H9 (cell line): ENCODE measurements at regions not wholly inside any gene's neighbourhood (a gene's known extent, or its start where the extent isn't known, plus 50 kb on each side); places are given as distances from the start of the nearest gene placed in this dataset.
A peak's percentile ranks its signal among the peaks of the same experiment; 100 is the strongest.

Experiments used
- DNase-seq: peaks from one replicate; pipeline ENCODE4 v3.0.0-alpha.2; 2017
- H2AFZ ChIP-seq: one replicate; pipeline ENCODE4 v1.6.1; 2013; ENCODE audit warnings: mild to moderate bottlenecking, low read length, control low read depth, moderate library complexity
- H2AK5ac ChIP-seq: 2 replicates; pipeline ENCODE4 v1.6.1; 2013; ENCODE audit warnings: low read length, control low read depth, mixed read lengths; ENCODE audit not compliant: insufficient read length
- H2BK120ac ChIP-seq: one replicate; pipeline ENCODE4 v1.6.1; 2013; ENCODE audit warnings: low read depth, mild to moderate bottlenecking, low read length, control low read depth, inconsistent platforms; ENCODE audit not compliant: poor library complexity, severe bottlenecking
- H2BK12ac ChIP-seq: 2 replicates; pipeline ENCODE4 v1.6.1; 2013; ENCODE audit warnings: low read length, control low read depth, mixed read lengths, low read depth; ENCODE audit not compliant: insufficient read length
- H2BK15ac ChIP-seq: 2 replicates; pipeline ENCODE4 v1.6.1; 2013; ENCODE audit warnings: low read depth, low read length, control low read depth
- H2BK20ac ChIP-seq: one replicate; pipeline ENCODE4 v1.6.1; 2013; ENCODE audit warnings: low read depth, mild to moderate bottlenecking, low read length, control low read depth, inconsistent platforms; ENCODE audit not compliant: poor library complexity, severe bottlenecking
- H2BK5ac ChIP-seq: 2 replicates; pipeline ENCODE4 v1.6.1; 2013; ENCODE audit warnings: low read length, control low read depth, mixed read lengths; ENCODE audit not compliant: insufficient read length
- H3K14ac ChIP-seq: 2 replicates; pipeline ENCODE4 v1.6.1; 2013; ENCODE audit warnings: low read length, control low read depth; ENCODE audit not compliant: insufficient read depth
- H3K18ac ChIP-seq: 2 replicates; pipeline ENCODE4 v1.6.1; 2013; ENCODE audit warnings: low read depth, mild to moderate bottlenecking, mixed read lengths, low read length, control low read depth; ENCODE audit not compliant: insufficient read length
- H3K23ac ChIP-seq: 2 replicates; pipeline ENCODE4 v1.6.1; 2013; ENCODE audit warnings: low read length, control low read depth, mixed read lengths, low read depth; ENCODE audit not compliant: insufficient read length
- H3K23me2 ChIP-seq: 2 replicates; pipeline ENCODE4 v1.6.1; 2013; ENCODE audit warnings: low read depth, mild to moderate bottlenecking, mixed read lengths, low read length, control low read depth; ENCODE audit not compliant: insufficient read length, poor library complexity, severe bottlenecking
- H3K27ac ChIP-seq: 2 replicates; pipeline ENCODE4 v1.5.1; 2013; ENCODE audit warnings: low read length, control low read depth, mixed read lengths, low read depth; ENCODE audit not compliant: insufficient read length
- H3K27me3 ChIP-seq: 2 replicates; pipeline ENCODE4 v1.6.1; 2013; ENCODE audit warnings: low read length, control low read depth, inconsistent platforms; ENCODE audit not compliant: insufficient read depth
- H3K4ac ChIP-seq: 2 replicates; pipeline ENCODE4 v1.6.1; 2013; ENCODE audit warnings: low read depth, mild to moderate bottlenecking, control low read depth, inconsistent platforms, low read length, moderate library complexity
- H3K4me1 ChIP-seq: 2 replicates; pipeline ENCODE4 v1.6.1; 2013; ENCODE audit warnings: low read length, control low read depth, inconsistent platforms; ENCODE audit not compliant: insufficient read depth
- H3K4me2 ChIP-seq: 2 replicates; pipeline ENCODE4 v1.6.1; 2013; ENCODE audit warnings: low read length, control low read depth, mixed read lengths; ENCODE audit not compliant: insufficient read length, insufficient read depth
- H3K56ac ChIP-seq: 2 replicates; pipeline ENCODE4 v1.6.1; 2013; ENCODE audit warnings: low read depth, mild to moderate bottlenecking, mixed read lengths, low read length, control low read depth; ENCODE audit not compliant: insufficient read length
- H3K79me1 ChIP-seq: 2 replicates; pipeline ENCODE4 v1.6.1; 2013; ENCODE audit warnings: low read depth, mild to moderate bottlenecking, moderate library complexity, low read length, control low read depth, inconsistent platforms; ENCODE audit not compliant: insufficient read depth, poor library complexity, severe bottlenecking
- H3K79me2 ChIP-seq: 2 replicates; pipeline ENCODE4 v1.6.1; 2013; ENCODE audit warnings: low read length, control low read depth, inconsistent platforms; ENCODE audit not compliant: insufficient read depth
- H3K9ac ChIP-seq: 2 replicates; pipeline ENCODE4 v1.6.1; 2013; ENCODE audit warnings: low read length, control low read depth, mixed read lengths; ENCODE audit not compliant: insufficient read length; ENCODE audit errors: extremely low read depth
- H3K9me3 ChIP-seq: one replicate; pipeline ENCODE4 v1.6.1; 2013; ENCODE audit warnings: low read depth, low read length, inconsistent platforms; ENCODE audit not compliant: control insufficient read depth
- H3T11ph ChIP-seq: one replicate; pipeline ENCODE4 v1.6.1; 2013; ENCODE audit warnings: mild to moderate bottlenecking, low read length, control low read depth, inconsistent platforms
- H4K20me1 ChIP-seq: one replicate; pipeline ENCODE4 v1.6.1; 2013; ENCODE audit not compliant: control insufficient read depth, insufficient read length, insufficient read depth
- H4K5ac ChIP-seq: 2 replicates; pipeline ENCODE4 v1.6.1; 2013; ENCODE audit warnings: low read depth, mild to moderate bottlenecking, mixed read lengths, low read length, control low read depth; ENCODE audit not compliant: insufficient read length
- H4K8ac ChIP-seq: replicated peaks from 2 replicates; pipeline ENCODE4 v1.6.1; 2013; ENCODE audit warnings: low read length, control low read depth, mixed read lengths, low read depth; ENCODE audit not compliant: insufficient read length
- H4K91ac ChIP-seq: 2 replicates; pipeline ENCODE4 v1.6.1; 2013; ENCODE audit warnings: low read depth, mild to moderate bottlenecking, moderate library complexity, mixed read lengths, low read length, control low read depth; ENCODE audit not compliant: insufficient read length
- H3K27ac Mint-ChIP-seq, 3 experiments: 2 replicates in 2 of 3; 3 replicates in 1 of 3; pipeline ENCODE4 v1.8.0; 2020 to 2021; ENCODE audit warnings: mixed read lengths in 3 of 3, mild to moderate bottlenecking in 1 of 3, moderate library complexity in 1 of 3
- H3K27me3 Mint-ChIP-seq: 2 replicates; pipeline ENCODE4 v1.8.0; 2021; ENCODE audit warnings: low read depth, mild to moderate bottlenecking, moderate library complexity, mixed read lengths
- H3K36me3 Mint-ChIP-seq, 3 experiments: 2 replicates in 2 of 3; 3 replicates in 1 of 3; pipeline ENCODE4 v1.8.0; 2020 to 2021; ENCODE audit warnings: low read depth in 3 of 3, mixed read lengths in 3 of 3; ENCODE audit not compliant: insufficient read depth in 1 of 3
- H3K4me1 Mint-ChIP-seq, 2 experiments: 2 replicates each; pipeline ENCODE4 v1.8.0; 2020; ENCODE audit warnings: mixed read lengths in 2 of 2
- H3K4me3 Mint-ChIP-seq, 2 experiments: 2 replicates in 1 of 2; 3 replicates in 1 of 2; pipeline ENCODE4 v1.8.0; 2020 to 2021; ENCODE audit warnings: mild to moderate bottlenecking in 2 of 2, mixed read lengths in 2 of 2, moderate library complexity in 1 of 2
- H3K9me3 Mint-ChIP-seq, 2 experiments: 2 replicates in 1 of 2; 3 replicates in 1 of 2; pipeline ENCODE4 v1.8.0; 2020; ENCODE audit warnings: mild to moderate bottlenecking in 2 of 2, mixed read lengths in 2 of 2, moderate library complexity in 1 of 2
- CTCF ChIP-seq: fragments of 200-600 bp; sonication (generic); conservative IDR thresholded peaks from 3 replicates; pipeline ENCODE4 v1.8.0; 2021; ENCODE audit warnings: antibody characterized with exemption, mild to moderate bottlenecking
- WGBS: extraction: QIAGEN DNeasy Blood & Tissue Kit; methylation state at CpG from one replicate; pipeline ENCODE4 v1.1.7; 2013; ENCODE audit warnings: missing lambda C conversion rate, low lambda C conversion rate, mixed read lengths; ENCODE audit not compliant: insufficient read length; ENCODE audit errors: extremely low coverage; 5-methylcytosine and 5-hydroxymethylcytosine counted together

- no CpG with 5 or more reads among the region's 36 CpGs for WGBS
- H3K27me3 Mint-ChIP-seq, result peaks cover 2% of the 10 kb centered on the region; the same call in 1 of the 2 replicates
- no peak overlapping the region; a peak in 1 of 5 replicates for H3K4me3 Mint-ChIP-seq
- H4K20me1 ChIP-seq, result no peaks in the 10 kb centered on the region
- no peak overlapping the region for H3K4ac ChIP-seq
- no peak overlapping the region for H4K5ac ChIP-seq
- no peak overlapping the region for H3K4me2 ChIP-seq
- no peaks in the 10 kb centered on the region for H3K79me1 ChIP-seq
- no peaks in the 10 kb centered on the region for H3K4me1 ChIP-seq
- H3K27ac Mint-ChIP-seq, result no peak overlapping the region
- no peaks in the 10 kb centered on the region for H3K9me3 ChIP-seq
- no peak overlapping the region for H2BK15ac ChIP-seq
- H3K23ac ChIP-seq, result no peak overlapping the region
- no peak overlapping the region for H2BK5ac ChIP-seq
- H3K27ac ChIP-seq, result no peak overlapping the region
- H3K14ac ChIP-seq, result no peak overlapping the region
- no peak for TF ChIP-seq CTCF
- H3K18ac ChIP-seq, result no peak overlapping the region
- H2AK5ac ChIP-seq, result no peak overlapping the region
- no peak overlapping the region for H2AFZ ChIP-seq
- no peak overlapping the region for H2BK120ac ChIP-seq
- H3K27me3 ChIP-seq, result no peaks in the 10 kb centered on the region
- no peak overlapping the region for H3K9ac ChIP-seq
- no peaks in the 10 kb centered on the region; a peak in 2 of 7 replicates for H3K36me3 Mint-ChIP-seq
- H3K9me3 Mint-ChIP-seq, result no peaks in the 10 kb centered on the region
- no peaks in the 10 kb centered on the region for H3K79me2 ChIP-seq
- no peak overlapping the region for H4K8ac ChIP-seq
- 0 out of 4 replicates have a peak, but pooled peaks cover 0 to 2% of the 10 kb centered on the region in 2 experiments for H3K4me1 Mint-ChIP-seq
- H2BK20ac ChIP-seq, result no peak overlapping the region
- H4K91ac ChIP-seq, result no peak overlapping the region
- no peak overlapping the region for H3K56ac ChIP-seq
- peak; percentile 28 for DNase-seq
- H2BK12ac ChIP-seq, result no peak overlapping the region
- H3K23me2 ChIP-seq, result no peaks in the 10 kb centered on the region
- no peak overlapping the region for H3T11ph ChIP-seq
These were observed 378.1 kb upstream of the TLE4 start for GRCh38 chr9:79193501-79194223.
